CD4-positive, CD25-positive, alpha-beta regulatory T cell (primary cell): ENCODE measurements at regions not wholly inside any gene's neighbourhood (a gene's known extent, or its start where the extent isn't known, plus 50 kb on each side); places are given as distances from the start of the nearest gene placed in this dataset.

Experiments
- ATAC-seq, 2 donors: fragments of 150-1000 bp; cut with Tn5 transposase; one replicate each; pipeline ENCODE4 v1.10.0; 2021; ENCODE audit warnings: low read depth in 2 of 2, moderate number of reproducible peaks in 2 of 2, moderate library complexity in 1 of 2
- DNase-seq, 3 donors: peaks; one replicate each; pipeline versions ENCODE4 v3.0.0 to v3.0.0-alpha.2; 2012 to 2022; ENCODE audit warnings: mixed read lengths in 1 of 3
- H3K27ac ChIP-seq: one replicate; pipeline ENCODE4 v1.7.0; 2013; ENCODE audit warnings: mild to moderate bottlenecking, low read length; ENCODE audit not compliant: insufficient read depth, poor library complexity, severe bottlenecking
- H3K27me3 ChIP-seq: one replicate; pipeline ENCODE4 v1.7.0; 2013; ENCODE audit warnings: low read length; ENCODE audit not compliant: control insufficient read depth, insufficient read depth
- H3K36me3 ChIP-seq: one replicate; pipeline ENCODE4 v1.7.0; 2013; ENCODE audit warnings: mild to moderate bottlenecking, low read length, moderate library complexity; ENCODE audit not compliant: control insufficient read depth, insufficient read depth
- H3K4me1 ChIP-seq: 2 replicates; pipeline ENCODE4 v1.7.0; 2013; ENCODE audit warnings: mild to moderate bottlenecking, low read length; ENCODE audit not compliant: insufficient read depth, control insufficient read depth, poor library complexity, severe bottlenecking
- H3K4me3 ChIP-seq: one replicate; pipeline ENCODE4 v1.7.0; 2013; ENCODE audit warnings: low read depth, mild to moderate bottlenecking, low read length, moderate library complexity
- H3K9me3 ChIP-seq, 2 experiments: 1 replicate in 1 of 2; 2 replicates in 1 of 2; pipeline ENCODE4 v1.7.0; 2013; ENCODE audit warnings: low read length in 2 of 2, mild to moderate bottlenecking in 1 of 2, moderate library complexity in 1 of 2; ENCODE audit not compliant: control insufficient read depth in 2 of 2
- H3K27ac Mint-ChIP-seq, 3 donors: one replicate each; pipeline ENCODE4 v1.8.0; 2020 to 2022; ENCODE audit warnings: mild to moderate bottlenecking in 3 of 3, mixed read lengths in 3 of 3, moderate library complexity in 2 of 3
- H3K27me3 Mint-ChIP-seq: one replicate; pipeline ENCODE4 v1.8.0; 2022; ENCODE audit warnings: mild to moderate bottlenecking, mixed read lengths
- H3K36me3 Mint-ChIP-seq: one replicate; pipeline ENCODE4 v1.8.0; 2020; ENCODE audit warnings: mixed read lengths
- H3K4me1 Mint-ChIP-seq, 4 donors: one replicate each; pipeline ENCODE4 v1.8.0; 2020 to 2022; ENCODE audit warnings: mixed read lengths in 4 of 4, mild to moderate bottlenecking in 1 of 4
- H3K4me3 Mint-ChIP-seq, 4 donors: one replicate each; pipeline ENCODE4 v1.8.0; 2020 to 2022; ENCODE audit warnings: mild to moderate bottlenecking in 4 of 4, mixed read lengths in 4 of 4, moderate library complexity in 3 of 4
- H3K9me3 Mint-ChIP-seq, 7 donors: one replicate each; pipeline ENCODE4 v1.8.0; 2020 to 2022; ENCODE audit warnings: mixed read lengths in 7 of 7, mild to moderate bottlenecking in 3 of 7, moderate library complexity in 2 of 7

DNA sequence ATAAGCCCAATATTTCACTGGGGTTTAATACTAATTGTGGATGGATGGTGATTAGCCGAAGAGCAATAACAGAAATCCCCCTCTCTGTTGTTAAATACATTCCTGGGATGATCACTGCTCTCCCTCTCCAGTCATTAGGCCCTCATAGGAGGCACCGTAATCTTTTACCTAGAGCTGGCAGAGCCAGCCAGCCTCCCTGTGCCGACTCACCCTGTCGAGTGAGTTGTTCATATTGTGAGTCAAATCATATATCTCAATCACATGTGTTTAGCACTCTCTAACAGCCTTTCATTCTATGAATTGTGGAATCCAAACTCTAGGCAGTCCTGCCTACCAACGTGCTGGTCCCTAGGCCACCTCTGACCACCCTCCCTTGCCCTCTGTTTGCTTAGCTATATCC, 771.0 kb downstream of the IRX1 start:
- Mint-ChIP-seq H3K27me3 (no peaks in the 10 kb centered on the region), H3K27ac (no peak overlapping the region), H3K36me3 (no peaks in the 10 kb centered on the region), H3K4me1 (no peaks in the 10 kb centered on the region), H3K9me3 (peaks cover 0 to 32% (median 5%) of the 10 kb centered on the region in 7 donors), H3K4me3 (no peak overlapping the region)
- Histone ChIP-seq H3K9me3 (no peaks in the 10 kb centered on the region), H3K36me3 (no peaks in the 10 kb centered on the region), H3K4me3 (no peak overlapping the region), H3K27ac (no peak overlapping the region), H3K27me3 (no peaks in the 10 kb centered on the region), H3K4me1 (no peaks in the 10 kb centered on the region)
- no peak for DNase-seq
- ATAC-seq: no peak

DNA sequence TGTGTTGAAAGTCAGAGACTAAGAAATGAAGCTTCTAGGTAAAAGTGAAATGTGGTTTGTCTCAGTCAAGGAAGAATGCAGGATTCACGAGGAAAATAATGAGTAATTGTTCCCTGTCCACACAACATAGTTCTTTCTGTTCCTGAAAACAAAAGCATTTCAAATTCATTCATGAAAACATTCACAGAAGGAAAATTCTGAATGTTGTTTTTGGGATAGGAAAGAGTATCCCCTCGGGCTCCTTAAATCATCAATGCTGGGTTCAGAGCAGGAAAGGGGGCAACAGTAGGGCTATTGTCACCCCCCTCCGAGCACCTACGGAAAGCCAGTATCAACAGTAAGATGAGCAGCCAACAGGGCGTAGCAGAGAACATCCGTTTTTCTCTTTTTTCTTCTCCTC, 769.9 kb upstream of the ADAMTS16 start:
- Histone ChIP-seq H3K36me3 (no peaks in the 10 kb centered on the region), H3K27ac (no peak overlapping the region), H3K4me3 (no peak overlapping the region), H3K9me3 (no peaks in the 10 kb centered on the region), H3K4me1 (no peaks in the 10 kb centered on the region), H3K27me3 (no peaks in the 10 kb centered on the region)
- Mint-ChIP-seq H3K4me1 (no peaks in the 10 kb centered on the region), H3K9me3 (peaks cover 0 to 17% (median 3%) of the 10 kb centered on the region in 7 donors), H3K4me3 (no peak overlapping the region), H3K27me3 (no peaks in the 10 kb centered on the region), H3K27ac (no peak overlapping the region), H3K36me3 (no peaks in the 10 kb centered on the region)
- ATAC-seq (no peak), DNase-seq (no peak)

GRCh38 chr5:4372481-4372880, 767.6 kb upstream of the ADAMTS16 start:
- H3K27me3 ChIP-seq: no peaks in the 10 kb centered on the region
- no peak overlapping the region for H3K27ac Mint-ChIP-seq
- no peak overlapping the region for H3K4me3 Mint-ChIP-seq
- H3K27me3 Mint-ChIP-seq: no peaks in the 10 kb centered on the region
- H3K27ac ChIP-seq: no peak overlapping the region
- no peaks in the 10 kb centered on the region for H3K36me3 ChIP-seq
- DNase-seq (no peak), ATAC-seq (no peak)
- no peaks in the 10 kb centered on the region for H3K4me1 ChIP-seq
- no peaks in the 10 kb centered on the region for H3K4me1 Mint-ChIP-seq
- no peaks in the 10 kb centered on the region for H3K9me3 ChIP-seq
- no peaks in the 10 kb centered on the region for H3K36me3 Mint-ChIP-seq
- H3K9me3 Mint-ChIP-seq: peaks cover 0 to 13% (median 4%) of the 10 kb centered on the region in 7 donors
- no peak overlapping the region for H3K4me3 ChIP-seq

GRCh38 chr5:4373051-4373820, 766.9 kb upstream of the ADAMTS16 start:
- no peaks in the 10 kb centered on the region for H3K4me1 Mint-ChIP-seq
- no peaks in the 10 kb centered on the region for H3K36me3 ChIP-seq
- H3K9me3 Mint-ChIP-seq: peaks cover 0 to 13% (median 4%) of the 10 kb centered on the region in 7 donors
- H3K36me3 Mint-ChIP-seq: peaks cover under 1% of the 10 kb centered on the region
- no peaks in the 10 kb centered on the region for H3K4me1 ChIP-seq
- H3K4me3 Mint-ChIP-seq: no peak overlapping the region
- H3K4me3 ChIP-seq: no peak overlapping the region
- H3K27ac ChIP-seq: no peak overlapping the region
- no peak for ATAC-seq
- no peaks in the 10 kb centered on the region for H3K27me3 Mint-ChIP-seq
- H3K27me3 ChIP-seq: no peaks in the 10 kb centered on the region
- no peak overlapping the region for H3K27ac Mint-ChIP-seq
- DNase-seq: no peak
- no peaks in the 10 kb centered on the region for H3K9me3 ChIP-seq

DNA sequence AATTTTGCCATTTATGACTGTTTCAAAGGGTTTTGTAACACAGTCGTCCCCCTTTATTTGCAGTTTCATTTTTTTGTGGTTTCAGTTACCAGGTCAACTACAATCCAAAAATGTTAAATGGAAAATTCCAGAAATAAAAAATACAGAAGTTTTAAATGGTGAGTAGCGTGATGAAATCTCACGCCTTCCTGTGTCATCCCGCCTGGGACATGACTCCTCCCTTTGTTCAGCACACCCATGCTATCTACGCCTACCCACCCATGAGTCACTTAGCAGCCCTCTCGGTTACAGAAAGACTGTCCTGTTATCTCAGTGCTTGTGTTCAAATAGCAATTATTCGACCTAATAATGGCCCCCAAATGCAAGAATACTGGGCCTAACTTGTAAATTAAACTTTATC, 765.3 kb upstream of the ADAMTS16 start:
- no peaks in the 10 kb centered on the region for H3K4me1 ChIP-seq
- H3K9me3 Mint-ChIP-seq: peaks cover 0 to 18% (median 8%) of the 10 kb centered on the region in 7 donors

GRCh38 chr5:4375640-4376039, 764.5 kb upstream of the ADAMTS16 start:
- H3K4me3 Mint-ChIP-seq: no peak overlapping the region
- Histone ChIP-seq H3K4me3 (no peak overlapping the region), H3K36me3 (no peaks in the 10 kb centered on the region), H3K9me3 (no peaks in the 10 kb centered on the region), H3K4me1 (no peaks in the 10 kb centered on the region), H3K27ac (no peak overlapping the region), H3K27me3 (no peaks in the 10 kb centered on the region)
- ATAC-seq (no peak), DNase-seq (peak in 1 of 3 donors; percentile 6)
- H3K27me3 Mint-ChIP-seq: no peaks in the 10 kb centered on the region
- no peaks in the 10 kb centered on the region for H3K4me1 Mint-ChIP-seq
- H3K36me3 Mint-ChIP-seq: peaks cover 3% of the 10 kb centered on the region
- H3K27ac Mint-ChIP-seq: no peak overlapping the region
- H3K9me3 Mint-ChIP-seq: peaks cover 0 to 23% (median 8%) of the 10 kb centered on the region in 7 donors

More for the DNA sequence above, 765.3 kb upstream of the ADAMTS16 start:
- DNase-seq: no peak
- Mint-ChIP-seq H3K4me3 (no peak overlapping the region), H3K36me3 (peaks cover 3% of the 10 kb centered on the region), H3K27ac (no peak overlapping the region), H3K4me1 (no peaks in the 10 kb centered on the region), H3K27me3 (no peaks in the 10 kb centered on the region)
- H3K27ac ChIP-seq: no peak overlapping the region
- H3K36me3 ChIP-seq: no peaks in the 10 kb centered on the region
- no peaks in the 10 kb centered on the region for H3K9me3 ChIP-seq
- no peak for ATAC-seq
- no peaks in the 10 kb centered on the region for H3K27me3 ChIP-seq
- H3K4me3 ChIP-seq: no peak overlapping the region

- Mint-ChIP-seq H3K4me1 (no peaks in the 10 kb centered on the region), H3K27ac (no peak overlapping the region), H3K27me3 (no peaks in the 10 kb centered on the region)
Measured at GRCh38 chr5:4383102-4383501, 757.0 kb upstream of the ADAMTS16 start.

More at GRCh38 chr5:4383102-4383501, 757.0 kb upstream of the ADAMTS16 start:
- H3K4me3 ChIP-seq: no peak overlapping the region
- H3K4me3 Mint-ChIP-seq: no peak overlapping the region
- H3K9me3 Mint-ChIP-seq: peaks cover 0 to 18% (median 6%) of the 10 kb centered on the region in 7 donors
- no peaks in the 10 kb centered on the region for H3K36me3 ChIP-seq
- H3K4me1 ChIP-seq: no peaks in the 10 kb centered on the region
- peaks cover 3% of the 10 kb centered on the region for H3K36me3 Mint-ChIP-seq
- H3K27me3 ChIP-seq: no peaks in the 10 kb centered on the region
- ATAC-seq (no peak), DNase-seq (no peak)
- peaks cover 0 to 2% of the 10 kb centered on the region in 2 experiments for H3K9me3 ChIP-seq
- no peak overlapping the region for H3K27ac ChIP-seq
